HG02943 (cell line): ENCODE measurements at regions not wholly inside any gene's neighbourhood (a gene's known extent, or its start where the extent isn't known, plus 50 kb on each side); places are given as distances from the start of the nearest gene placed in this dataset.

ENCODE experiments used
- ATAC-seq: cut with Tn5 transposase; IDR thresholded peaks from one replicate; pipeline ENCODE4 v1.9.1; 2021; ENCODE audit warnings: mild to moderate bottlenecking, low read depth, moderate library complexity; ENCODE audit not compliant: unreplicated experiment

DNA sequence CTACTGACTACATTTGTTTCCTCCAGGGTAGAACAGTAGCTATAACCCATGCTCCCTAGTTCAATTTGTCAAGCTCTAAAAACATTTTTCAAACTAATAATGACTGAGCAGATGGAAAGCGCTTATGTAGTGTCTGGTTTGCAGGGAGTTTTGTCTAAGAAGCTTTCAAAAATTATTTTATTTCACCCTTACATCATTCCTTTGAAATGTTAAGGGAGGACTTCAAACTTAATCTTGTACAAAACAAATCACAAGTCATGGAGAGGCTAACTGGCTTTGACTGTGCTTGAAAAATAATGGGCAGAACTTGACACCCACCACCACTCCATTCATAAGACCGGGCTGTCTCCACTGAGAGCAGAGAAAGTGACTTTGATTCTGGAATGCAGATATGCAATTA, 153.4 kb upstream of the QRFPR start:
- no peak for ATAC-seq

DNA sequence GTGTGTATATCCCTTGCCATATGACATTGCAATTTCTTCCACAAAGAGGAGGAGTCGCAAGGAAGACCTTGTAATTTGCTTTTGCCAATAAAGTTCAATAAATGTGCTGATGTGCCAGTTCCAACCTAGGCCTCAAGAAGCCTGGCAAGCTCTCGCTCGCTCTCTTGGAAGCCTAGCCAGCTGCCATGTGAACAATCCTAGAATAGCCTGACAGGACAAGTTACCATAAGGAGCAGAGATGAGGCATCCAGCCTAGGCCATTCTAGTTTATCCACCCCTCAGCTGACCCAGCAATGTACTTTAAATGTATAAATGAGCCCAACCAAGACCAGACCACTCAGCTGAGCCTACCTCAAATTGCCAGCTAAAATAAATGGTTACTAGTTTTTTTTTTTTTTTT, 145.7 kb upstream of the QRFPR start:
- ATAC-seq = no peak

DNA sequence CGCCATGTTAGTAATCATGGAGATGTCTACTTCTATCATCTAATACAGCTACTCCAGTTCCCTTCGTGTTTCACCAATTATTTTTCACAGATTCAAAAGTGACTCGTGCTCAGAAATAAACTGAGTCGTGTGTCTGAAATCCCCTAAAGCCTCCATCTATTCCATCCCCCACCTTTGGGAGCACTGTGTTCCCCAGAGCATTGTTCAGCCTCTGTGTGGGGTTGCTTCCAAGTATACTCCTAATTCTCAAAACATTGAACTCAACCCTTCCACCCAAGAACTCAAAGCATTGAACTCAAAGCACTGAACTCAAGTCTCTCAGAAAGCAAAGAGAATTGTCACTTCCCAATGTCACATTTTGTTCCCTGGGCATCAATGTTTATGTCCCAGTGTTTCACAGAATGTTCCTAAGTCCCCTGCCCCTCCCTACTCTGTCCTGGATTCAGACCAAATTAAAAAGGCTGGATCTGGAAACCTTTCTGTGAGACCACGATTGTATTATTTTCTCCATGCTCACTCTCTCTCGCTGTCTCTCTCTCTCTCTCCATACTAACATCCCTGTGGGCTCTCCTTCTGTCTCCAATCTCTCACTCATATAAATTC, 138.5 kb upstream of the QRFPR start:
- ATAC-seq = no peak

DNA sequence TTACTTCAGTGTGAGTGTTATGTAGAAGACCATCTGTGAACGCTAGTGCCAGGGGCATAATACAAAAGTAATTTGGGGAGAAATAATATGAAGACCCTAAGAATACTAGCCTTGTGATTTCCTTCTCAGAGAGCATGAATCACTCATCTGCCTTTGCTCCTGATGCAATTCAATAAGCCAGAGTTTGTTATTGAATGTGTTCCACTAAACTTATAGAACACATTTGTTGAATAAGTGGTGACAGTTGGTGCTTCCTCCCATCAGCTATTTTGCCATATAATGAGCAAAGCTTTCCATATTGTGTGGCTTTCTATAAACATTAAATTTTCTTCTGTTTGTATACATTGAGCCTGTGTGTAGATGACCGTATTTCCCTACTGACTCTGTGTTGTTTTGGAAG, 136.4 kb upstream of the QRFPR start:
- ATAC-seq = no peak

DNA sequence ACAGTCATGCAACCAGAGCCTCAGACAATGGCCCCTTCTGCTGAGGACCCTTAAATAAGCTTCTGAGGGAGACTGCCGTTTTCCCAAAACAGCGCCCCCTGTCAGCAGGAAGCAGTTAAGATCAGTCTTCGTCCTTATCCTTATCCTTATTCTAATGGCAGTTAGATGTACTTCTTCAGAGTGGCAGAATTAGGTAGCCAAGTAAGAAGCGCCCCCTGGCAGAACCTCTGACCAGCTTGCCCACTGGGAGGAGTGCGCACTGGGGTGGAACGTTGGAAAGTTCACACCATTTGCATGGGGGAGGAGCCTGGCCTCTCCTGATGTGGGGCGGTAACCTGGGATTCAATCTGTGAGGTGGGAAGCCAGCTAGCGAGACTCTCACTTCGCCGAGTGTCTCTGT, 133.6 kb upstream of the QRFPR start:
- ATAC-seq = no peak

DNA sequence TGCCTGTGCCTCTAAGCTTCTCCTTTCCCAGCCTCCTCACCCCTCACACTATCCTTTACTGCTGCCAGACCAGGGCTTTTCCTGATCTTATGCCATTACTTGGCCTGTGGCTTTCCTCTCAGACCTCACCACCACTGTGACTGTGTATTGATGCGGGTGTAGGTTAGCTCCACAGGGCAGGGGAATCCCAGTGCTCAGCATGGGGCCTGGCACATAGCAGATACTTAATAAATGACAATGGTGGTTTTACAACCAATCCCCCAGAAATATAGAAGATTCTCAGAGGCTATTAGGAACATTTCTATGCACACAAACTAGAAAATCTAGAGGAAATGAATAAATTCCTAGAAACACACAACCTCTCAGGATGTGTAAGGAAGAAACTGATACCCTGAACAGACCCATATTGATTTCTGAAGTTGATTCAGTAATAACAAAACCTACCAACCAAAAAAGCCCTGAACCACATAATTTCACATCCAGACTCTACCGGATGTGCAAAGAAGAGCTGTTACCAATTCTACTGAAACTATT, 129.6 kb upstream of the QRFPR start:
- no peak for ATAC-seq

DNA sequence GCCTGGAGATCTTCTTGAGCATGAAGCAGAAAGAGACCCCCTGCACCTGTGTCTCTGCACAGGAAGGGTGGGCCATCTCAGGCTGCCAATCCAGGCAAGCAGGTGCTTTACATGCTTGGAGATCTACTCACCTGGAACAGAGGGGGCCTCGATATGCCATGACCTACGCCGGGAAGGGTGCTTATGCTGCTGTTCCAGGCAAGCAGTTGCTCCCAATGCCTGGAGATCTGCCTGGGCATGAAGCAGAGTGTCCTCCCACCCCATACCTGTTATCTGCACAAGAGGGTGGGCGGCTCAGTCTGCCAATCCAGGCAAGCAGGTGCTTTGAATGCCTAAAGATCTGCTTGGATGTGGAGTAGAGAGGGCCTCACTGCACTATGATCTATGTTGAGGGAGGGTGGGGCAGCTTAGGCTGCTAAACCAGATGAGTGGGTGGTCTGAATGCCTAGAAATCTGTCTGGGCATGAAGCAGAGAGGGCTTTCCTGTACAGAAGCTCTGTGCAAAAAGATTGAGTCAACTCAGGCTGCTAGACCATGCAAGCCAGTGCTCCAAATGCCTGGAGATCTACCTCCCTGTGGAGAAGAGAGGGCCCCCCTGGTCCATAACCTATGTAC, 104.5 kb upstream of the QRFPR start:
- ATAC-seq = no peak

DNA sequence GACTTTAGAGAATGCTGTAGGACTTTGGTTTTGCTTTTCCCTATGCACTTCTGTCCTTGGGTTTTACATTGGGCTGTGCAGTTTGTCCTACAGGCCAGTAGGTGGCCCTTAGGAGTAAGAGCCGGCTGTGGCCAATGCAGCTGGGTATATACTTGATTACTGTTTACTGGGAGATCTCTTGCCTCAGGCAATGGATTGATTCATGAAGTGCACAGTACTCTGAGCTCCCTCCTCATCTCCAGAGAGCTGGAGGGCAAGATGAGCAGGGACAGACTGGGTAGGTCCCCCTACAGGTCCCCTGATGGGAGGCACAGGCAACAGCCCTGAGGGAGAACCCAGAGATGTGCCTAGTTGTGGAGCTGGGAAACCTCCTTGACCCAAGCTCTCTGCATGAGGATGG, 103.8 kb upstream of the QRFPR start:
- peak; percentile 80 for ATAC-seq

DNA sequence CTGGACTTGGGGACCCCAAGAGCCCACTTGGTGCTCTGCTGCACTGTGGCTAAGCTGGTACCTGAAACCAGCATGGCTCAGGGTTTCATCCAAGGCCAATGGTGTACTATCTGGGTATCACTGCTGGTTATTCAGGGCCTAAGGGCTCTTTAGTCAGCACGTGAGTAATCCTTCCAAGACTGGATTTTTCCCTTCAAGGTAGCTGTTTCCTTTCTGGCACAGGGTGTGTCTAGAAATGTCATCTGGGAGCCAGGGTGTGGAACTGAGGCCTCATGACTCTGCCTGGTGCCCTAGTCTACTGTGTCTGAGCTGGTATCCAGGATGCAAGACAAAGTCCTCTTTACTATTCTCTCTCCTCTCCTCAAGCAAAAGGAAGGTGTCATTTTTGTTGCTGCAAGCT, 99.0 kb upstream of the QRFPR start:
- ATAC-seq = no peak

DNA sequence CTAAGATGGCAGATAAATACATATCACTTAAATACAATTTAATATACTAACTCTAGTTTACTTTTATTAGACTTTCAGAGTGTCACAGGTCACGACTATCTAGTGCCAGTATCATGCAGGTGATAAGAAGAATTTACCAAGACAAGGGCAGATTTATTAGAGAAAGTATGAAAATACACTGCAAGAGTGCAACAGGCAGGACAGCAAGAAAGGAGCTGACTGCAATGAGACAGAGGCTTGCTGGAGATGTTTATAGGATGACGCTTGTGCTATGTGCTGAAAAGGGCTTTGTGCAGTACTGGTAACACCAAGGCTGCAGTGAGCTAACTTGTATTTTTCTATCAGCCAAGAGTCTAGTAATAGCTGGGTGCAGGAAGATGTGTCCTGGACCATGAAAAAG, 96.7 kb upstream of the QRFPR start:
- ATAC-seq = no peak

DNA sequence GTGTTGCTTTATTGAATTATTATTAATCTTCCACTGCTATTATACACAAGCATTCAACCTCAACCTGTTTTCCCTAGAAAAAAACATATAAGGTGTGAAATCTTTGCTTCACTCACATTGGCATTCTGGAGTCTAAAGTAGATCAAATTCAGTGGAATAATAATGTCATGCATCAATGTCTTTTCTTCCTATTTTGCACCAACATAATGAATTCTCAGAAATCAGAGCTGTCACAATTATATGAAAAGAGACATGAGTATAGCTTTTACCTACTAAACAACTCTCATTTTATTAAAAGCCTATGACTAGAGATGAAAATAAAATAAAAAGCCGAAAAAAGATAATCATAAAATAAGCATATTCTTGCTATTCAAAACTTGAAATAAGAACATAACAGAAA, 96.3 kb upstream of the QRFPR start:
- ATAC-seq = no peak

DNA sequence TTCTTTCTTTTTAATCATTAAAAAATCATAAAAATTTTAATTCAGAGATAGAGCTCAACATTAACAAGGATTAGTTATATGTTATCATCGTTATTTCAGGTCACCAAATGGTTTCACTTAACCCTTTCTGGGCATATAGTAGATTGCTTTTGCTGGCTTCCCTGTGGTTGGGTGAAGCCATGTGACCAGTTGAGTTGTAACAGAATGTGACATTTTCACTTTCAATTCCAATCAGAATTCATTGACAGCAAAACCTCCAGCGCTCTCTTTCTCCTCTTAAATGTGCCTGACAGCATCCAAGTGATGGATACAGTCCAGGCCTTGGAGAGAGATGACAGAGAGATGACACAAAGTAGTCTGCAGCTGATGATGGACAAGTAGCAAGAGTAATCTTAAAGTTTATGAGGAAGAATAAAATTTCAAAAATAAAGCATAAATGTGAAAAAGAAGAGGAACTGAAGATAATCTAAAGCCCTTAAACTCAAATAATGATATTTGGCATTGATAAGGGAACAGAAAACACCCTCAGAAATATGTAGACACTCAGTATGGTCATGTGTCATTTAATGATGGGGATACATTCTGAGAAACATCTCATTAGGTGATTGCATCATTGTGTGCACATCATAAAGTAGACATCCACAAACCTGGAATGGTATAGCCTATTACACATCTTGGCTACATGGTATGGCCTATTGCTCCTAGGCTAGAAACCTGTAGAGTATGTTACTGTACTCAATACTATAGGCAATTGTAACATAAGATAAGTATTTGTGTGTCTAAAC, 92.3 kb upstream of the QRFPR start:
- no peak for ATAC-seq

DNA sequence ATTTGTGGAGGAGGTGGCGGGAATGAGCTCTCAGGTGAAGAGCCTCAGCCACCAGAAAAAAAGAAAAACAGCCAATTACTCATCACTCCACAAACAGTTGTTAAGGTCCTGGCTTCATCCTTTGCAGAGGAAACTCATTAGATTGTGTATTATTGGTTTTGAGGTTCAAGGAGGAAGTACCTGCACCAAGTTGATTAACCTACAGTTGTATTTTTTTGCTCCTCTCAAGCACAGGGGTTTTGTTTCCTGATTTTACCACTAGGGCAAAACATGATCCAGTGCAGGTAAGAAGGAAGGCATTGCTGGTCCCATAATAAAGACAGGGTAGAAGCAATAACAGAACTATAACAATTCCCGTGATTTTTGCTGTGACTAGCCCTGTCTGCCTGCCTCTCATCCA, 84.0 kb upstream of the QRFPR start:
- ATAC-seq = no peak

DNA sequence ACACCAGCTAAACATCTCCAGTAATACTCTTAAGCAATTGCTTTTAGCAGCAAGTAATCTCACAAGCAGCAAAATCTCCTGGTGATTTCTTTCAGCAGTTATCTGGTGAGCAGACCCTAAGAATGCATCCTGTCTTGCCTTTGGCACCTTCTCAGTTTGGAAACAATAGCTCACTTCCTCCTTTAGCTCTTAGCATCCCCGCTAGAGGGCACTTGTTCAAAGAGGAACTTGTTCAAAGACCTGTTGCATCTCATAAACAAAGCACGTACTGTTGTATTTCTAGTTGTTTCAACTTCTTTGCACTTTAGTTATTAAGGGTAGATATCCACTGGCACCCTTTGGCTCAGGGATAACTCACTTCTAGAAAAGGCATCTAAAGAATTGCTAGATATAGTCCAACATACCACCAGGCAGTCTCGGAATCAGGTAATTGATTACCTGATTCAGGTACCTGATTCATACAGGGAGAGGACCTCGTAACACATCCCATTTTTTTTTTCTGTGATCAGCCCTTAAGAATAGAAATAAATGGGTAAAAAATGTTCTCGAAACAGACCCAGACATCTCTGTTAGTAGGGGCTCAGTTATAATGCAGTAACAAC, 81.9 kb upstream of the QRFPR start:
- peak; percentile 73 for ATAC-seq

DNA sequence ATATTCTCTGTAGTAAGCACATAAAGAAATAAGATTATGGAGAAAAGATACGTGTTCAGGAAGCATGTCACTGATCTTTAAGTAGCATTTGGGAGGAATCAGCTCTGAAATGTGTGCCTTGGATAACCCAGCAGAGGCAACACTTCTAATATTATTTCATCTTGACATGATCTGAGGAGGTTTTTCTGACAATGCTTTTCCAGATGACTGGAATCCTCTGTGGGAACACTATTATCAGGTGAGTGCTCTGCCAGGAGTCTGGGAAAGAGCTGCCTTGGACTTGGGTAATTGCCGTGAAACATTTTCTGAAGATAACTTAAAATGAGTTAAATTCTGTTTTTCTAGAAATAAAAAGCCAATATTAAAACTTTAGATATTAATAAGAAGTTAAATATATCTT, 78.2 kb upstream of the QRFPR start:
- no peak for ATAC-seq

DNA sequence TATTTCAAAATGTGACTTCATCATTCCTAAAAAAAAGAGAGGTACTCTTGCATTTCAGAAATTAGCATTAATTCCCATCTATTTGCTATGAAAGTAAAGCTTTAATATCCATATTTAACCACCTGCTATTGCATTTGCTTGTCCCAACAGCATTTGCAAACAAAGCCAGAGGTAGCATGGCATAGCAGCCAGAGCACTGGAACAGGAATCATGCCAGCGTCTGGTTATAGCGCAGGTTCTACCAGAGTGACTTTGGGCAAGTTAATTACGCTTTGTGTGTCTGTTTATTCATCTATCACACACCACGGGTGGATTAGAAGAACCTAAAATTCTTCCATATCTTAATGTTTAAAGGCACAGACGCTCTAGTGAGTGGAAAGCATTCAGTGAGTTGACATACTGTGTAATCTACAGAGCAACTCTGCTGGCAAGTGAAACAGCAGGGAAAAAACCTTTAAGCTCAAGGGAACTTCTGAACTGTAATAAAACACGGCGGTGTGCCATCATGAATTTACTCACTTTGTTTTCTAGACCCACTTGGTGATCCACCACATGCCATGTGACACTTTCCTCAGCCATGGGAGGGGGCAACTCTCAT, 76.6 kb upstream of the QRFPR start:
- ATAC-seq = no peak

DNA sequence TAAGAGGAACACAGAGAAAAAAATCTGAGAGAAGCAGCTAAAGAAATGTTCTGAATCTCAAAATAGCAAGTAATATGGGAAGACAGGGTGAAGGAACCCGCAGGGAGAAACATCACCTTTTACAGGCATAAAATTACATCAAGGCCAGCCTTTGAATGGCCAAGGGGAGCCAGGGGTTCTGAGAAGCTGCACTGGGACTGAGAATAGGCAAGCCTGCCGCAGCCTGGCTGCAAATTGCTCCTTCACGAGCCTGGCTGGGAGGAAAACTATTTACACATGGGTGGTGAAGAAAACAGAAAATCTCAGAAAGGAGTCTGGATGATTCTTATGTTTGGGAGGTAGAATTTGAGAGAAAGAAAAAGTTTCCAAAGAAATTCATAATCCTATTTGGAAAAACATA, 74.5 kb upstream of the QRFPR start:
- no peak for ATAC-seq

DNA sequence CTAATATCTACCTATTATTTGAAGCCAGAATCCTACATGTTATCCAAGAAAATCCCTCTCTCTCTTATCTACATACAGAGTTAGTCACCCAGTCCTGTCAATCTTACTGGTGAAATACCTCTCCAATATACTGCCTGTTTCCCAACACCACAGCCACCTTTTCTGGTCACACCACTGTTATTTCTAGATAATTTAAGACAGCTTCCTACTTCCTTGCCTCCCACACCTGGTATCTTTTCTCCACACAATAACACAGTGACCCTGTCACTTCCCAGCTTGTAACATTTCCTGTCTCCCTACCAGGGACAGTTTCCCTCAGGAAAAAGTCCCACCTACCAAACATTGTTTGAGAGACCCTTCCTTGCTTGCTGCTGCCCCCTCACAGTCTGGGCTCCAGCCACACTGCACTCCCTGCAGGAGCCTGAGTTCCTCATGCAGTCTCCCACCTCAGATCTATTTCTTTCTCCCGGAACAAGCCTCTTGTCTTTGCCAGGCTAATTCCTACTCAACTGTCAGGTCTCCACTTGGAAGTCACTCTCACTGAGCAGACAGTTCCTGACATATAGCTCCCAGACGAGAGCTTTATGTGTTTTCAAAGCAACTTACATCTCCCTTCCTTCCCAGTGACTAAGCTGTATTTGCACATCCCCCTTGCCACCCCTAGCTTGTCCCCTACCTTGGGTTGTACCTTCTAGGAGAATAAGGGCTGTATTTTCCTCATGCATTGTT, 73.6 kb upstream of the QRFPR start:
- no peak for ATAC-seq

DNA sequence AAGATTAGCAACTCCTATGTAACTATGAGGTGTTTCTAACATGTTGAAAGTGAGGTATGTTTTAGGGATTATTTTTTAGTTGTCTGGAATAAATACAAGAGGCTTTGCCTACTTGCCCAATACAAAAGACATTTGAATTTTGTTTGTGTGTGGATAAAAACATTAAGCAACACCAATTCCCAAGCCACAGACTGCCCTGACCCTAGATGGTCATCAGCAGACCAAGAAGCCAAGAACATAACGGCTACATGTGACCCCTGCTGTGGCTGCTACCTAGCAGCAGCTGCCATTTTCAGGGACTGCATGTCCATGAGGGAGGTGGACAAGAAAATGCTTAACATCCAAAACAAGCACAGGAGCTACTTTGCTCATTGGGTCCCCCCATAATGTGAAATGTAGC, 70.5 kb upstream of the QRFPR start:
- no peak for ATAC-seq

DNA sequence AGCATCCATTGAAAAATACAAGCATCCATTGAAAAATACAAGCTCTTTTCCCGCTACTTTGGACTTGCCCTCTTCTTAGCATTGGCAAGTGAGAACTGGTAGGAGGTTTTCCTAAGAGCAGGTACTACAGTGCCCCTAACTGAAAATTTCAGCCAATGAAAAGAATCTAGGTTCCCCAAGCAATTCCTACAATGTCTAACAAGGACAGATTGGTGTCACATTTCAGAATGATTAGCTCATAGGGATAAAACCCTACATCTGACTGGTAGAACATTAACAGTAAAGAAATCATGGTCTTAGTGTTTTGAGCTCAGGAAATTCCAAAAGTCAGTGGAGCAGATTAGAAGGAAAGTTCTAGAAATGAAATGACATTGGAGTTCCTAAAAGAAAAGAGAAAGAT, 68.6 kb upstream of the QRFPR start:
- no peak for ATAC-seq
